Brain microvascular endothelial cell (primary cell): ENCODE measurements at regions not wholly inside any gene's neighbourhood (a gene's known extent, or its start where the extent isn't known, plus 50 kb on each side); places are given as distances from the start of the nearest gene placed in this dataset.

Experiments used
- DNase-seq: peaks from one replicate; pipeline ENCODE4 v3.0.0-alpha.2; 2020
- H3K27ac ChIP-seq: fragments of 250-450 bp; sonication (Bioruptor Pico); 2 replicates; pipeline ENCODE4 v1.5.1; 2020; ENCODE audit warnings: mild to moderate bottlenecking, moderate library complexity
- H3K27me3 ChIP-seq: fragments of 250-450 bp; sonication (Bioruptor Pico); replicated peaks from 2 replicates; pipeline ENCODE4 v1.5.1; 2020; ENCODE audit warnings: mild to moderate bottlenecking
- H3K36me3 ChIP-seq: fragments of 250-450 bp; sonication (Bioruptor Pico); replicated peaks from 2 replicates; pipeline ENCODE4 v1.5.1; 2020; ENCODE audit warnings: mild to moderate bottlenecking
- H3K4me3 ChIP-seq: 2 replicates; pipeline ENCODE4 v1.5.1; 2011; ENCODE audit warnings: low read depth, mild to moderate bottlenecking, control low read depth, low read length, moderate library complexity
- CTCF ChIP-seq: IDR thresholded peaks from 2 replicates; pipeline ENCODE4 v1.5.1; 2011; ENCODE audit warnings: low read depth, mild to moderate bottlenecking, moderate library complexity, low read length, control low read depth, inconsistent platforms; ENCODE audit errors: missing control alignments
- in situ Hi-C: cut with HindIII; loops from 2 replicates; pipeline ENCODE4 v1.10.0; 2017; ENCODE audit warnings: low sequenced_read_pairs, low pct_ligation_motif_present

DNA sequence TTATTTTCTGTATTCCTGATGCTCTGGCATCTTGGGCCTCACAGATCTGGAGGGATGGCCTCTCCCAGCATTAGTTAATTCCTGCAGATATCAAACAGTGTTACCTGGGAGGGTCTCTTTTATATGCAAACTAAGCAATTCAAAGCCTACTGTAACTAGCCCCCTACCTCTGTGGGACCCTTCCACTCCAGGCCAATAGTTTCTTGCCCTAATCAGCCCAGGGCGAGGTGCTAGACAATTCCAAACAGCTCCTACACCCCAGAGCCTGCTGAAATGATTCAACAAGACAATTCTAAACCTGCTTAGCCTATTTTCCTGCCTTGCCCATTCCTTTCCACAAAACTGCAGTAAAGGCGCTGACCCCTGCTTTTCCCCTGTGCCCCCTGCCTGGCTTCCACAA, 106.6 kb upstream of the IGSF10 start:
- no peak for TF ChIP-seq CTCF
- no peak for DNase-seq
- in situ Hi-C loops: no loop called here
- no peak overlapping the region for H3K27ac ChIP-seq
- no peak overlapping the region for H3K4me3 ChIP-seq
- H3K36me3 ChIP-seq: no peaks in the 10 kb centered on the region
- no peaks in the 10 kb centered on the region for H3K27me3 ChIP-seq

DNA sequence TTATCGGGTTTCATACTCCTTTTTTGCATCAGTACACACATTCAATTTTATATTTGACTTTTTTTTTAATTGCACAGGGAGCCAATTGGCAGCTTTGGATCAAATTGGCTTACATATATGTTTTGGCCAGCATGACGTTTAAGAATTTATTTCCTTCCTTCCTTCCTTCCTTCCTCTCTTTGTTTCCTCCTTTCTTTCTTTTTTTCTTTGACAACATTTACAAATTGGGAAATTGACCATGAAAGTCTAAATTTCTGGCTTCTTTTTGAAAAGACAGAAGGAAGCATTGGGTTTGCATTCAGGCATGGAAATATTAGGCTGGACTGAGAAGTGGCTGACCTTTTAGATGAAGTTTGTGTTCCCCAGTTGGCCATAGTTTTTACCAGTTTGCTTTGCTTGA, 103.4 kb upstream of the IGSF10 start:
- in situ Hi-C loops: no loop called here
- Histone ChIP-seq H3K27ac (no peak overlapping the region), H3K4me3 (no peak overlapping the region), H3K36me3 (no peaks in the 10 kb centered on the region), H3K27me3 (no peaks in the 10 kb centered on the region)
- no peak for TF ChIP-seq CTCF
- DNase-seq: no peak

DNA sequence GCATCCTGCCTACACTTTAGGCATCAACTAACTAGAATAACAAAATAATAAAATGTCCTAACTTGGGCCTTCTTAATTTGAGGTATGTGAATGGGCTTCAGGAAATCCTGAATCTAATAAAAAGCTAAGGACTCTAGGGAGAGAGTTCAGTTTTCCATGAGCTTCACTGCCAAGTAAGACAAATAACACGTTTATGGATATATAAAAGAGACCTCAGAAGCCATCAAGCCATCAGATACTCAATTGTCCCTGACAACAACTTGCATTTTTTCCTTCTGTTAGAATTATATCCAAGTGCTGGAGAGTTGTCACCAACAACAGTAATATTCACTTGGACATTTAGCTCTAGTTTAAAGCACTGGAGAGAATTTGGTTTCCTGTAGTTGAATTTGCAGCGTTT, 102.4 kb upstream of the IGSF10 start:
- Histone ChIP-seq H3K4me3 (no peak overlapping the region), H3K27ac (no peak overlapping the region), H3K27me3 (no peaks in the 10 kb centered on the region), H3K36me3 (no peaks in the 10 kb centered on the region)
- in situ Hi-C loops: no loop called here
- no peak for DNase-seq
- TF ChIP-seq CTCF: no peak

DNA sequence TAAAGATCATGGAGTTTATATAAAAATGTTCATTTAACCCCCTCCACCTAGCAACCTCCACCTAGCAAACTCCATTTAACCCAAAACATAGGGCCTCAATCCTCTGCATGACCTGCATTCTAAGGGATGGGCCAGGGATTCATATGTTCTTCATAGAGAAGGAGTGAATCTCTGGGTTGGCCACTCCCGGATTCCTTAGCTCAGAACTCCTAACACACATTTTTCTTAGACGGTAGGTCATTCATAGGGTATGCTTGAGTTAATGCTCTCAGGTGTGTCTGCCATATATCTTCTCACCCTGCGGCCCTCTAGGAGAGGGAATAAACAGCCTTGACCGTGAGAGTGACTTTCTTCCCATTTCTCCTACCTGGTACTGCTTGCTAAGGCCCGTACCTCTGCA, 102.0 kb upstream of the IGSF10 start:
- no peak for DNase-seq
- TF ChIP-seq CTCF: no peak
- in situ Hi-C loops: no loop called here
- Histone ChIP-seq H3K4me3 (no peak overlapping the region), H3K36me3 (no peaks in the 10 kb centered on the region), H3K27ac (no peak overlapping the region), H3K27me3 (no peaks in the 10 kb centered on the region)

DNA sequence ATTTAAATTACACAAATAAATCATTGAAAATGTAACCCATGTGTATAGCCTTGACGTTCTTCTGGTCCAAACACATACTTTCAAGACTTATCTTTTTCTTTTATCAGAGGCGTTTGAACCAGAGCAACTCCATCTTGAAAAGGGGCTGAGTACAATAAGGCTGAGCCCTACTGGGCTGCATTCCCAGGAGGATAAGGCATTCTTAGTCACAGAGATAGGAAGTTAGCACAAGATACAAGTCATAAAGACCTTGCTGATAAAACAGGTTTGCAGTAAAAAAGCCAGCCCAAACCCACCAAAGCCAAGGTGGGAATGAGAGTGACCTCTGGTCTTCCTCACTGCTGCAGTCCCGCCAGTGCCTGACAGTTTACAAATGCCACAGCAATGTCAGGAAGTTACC, 101.0 kb upstream of the IGSF10 start:
- Histone ChIP-seq H3K27me3 (no peaks in the 10 kb centered on the region), H3K36me3 (no peaks in the 10 kb centered on the region), H3K27ac (no peak overlapping the region), H3K4me3 (no peak overlapping the region)
- TF ChIP-seq CTCF: no peak
- in situ Hi-C loops: no loop called here
- DNase-seq: peak; percentile 37

GRCh38 chr3:151560738-151561137, 99.9 kb upstream of the IGSF10 start:
- H3K27ac ChIP-seq: no peak overlapping the region
- H3K27me3 ChIP-seq: no peaks in the 10 kb centered on the region
- H3K36me3 ChIP-seq: no peaks in the 10 kb centered on the region
- no peak for TF ChIP-seq CTCF
- no peak overlapping the region for H3K4me3 ChIP-seq
- no peak for DNase-seq
- in situ Hi-C loops: no loop called here
